ENCODE measurements at regions not wholly inside any gene's neighbourhood (a gene's known extent, or its start where the extent isn't known, plus 50 kb on each side); places are given as distances from the start of the nearest gene placed in this dataset.

- TF ChIP-seq, protein P1, sequence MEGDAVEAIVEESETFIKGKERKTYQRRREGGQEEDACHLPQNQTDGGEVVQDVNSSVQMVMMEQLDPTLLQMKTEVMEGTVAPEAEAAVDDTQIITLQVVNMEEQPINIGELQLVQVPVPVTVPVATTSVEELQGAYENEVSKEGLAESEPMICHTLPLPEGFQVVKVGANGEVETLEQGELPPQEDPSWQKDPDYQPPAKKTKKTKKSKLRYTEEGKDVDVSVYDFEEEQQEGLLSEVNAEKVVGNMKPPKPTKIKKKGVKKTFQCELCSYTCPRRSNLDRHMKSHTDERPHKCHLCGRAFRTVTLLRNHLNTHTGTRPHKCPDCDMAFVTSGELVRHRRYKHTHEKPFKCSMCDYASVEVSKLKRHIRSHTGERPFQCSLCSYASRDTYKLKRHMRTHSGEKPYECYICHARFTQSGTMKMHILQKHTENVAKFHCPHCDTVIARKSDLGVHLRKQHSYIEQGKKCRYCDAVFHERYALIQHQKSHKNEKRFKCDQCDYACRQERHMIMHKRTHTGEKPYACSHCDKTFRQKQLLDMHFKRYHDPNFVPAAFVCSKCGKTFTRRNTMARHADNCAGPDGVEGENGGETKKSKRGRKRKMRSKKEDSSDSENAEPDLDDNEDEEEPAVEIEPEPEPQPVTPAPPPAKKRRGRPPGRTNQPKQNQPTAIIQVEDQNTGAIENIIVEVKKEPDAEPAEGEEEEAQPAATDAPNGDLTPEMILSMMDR (conservative IDR thresholded peaks at IDR 0.05; ENCODE audit: low read length) = no peak
- no peak for TF ChIP-seq EZH2phosphoT487 (IDR thresholded peaks at IDR 0.05; ENCODE audit: borderline replicate concordance)
These were observed 50.0 kb upstream of the ATL2 start for GRCh38 chr2:38427054-38427453.
